ENCODE measurements at regions not wholly inside any gene's neighbourhood (a gene's known extent, or its start where the extent isn't known, plus 50 kb on each side); places are given as distances from the start of the nearest gene placed in this dataset.

DNA sequence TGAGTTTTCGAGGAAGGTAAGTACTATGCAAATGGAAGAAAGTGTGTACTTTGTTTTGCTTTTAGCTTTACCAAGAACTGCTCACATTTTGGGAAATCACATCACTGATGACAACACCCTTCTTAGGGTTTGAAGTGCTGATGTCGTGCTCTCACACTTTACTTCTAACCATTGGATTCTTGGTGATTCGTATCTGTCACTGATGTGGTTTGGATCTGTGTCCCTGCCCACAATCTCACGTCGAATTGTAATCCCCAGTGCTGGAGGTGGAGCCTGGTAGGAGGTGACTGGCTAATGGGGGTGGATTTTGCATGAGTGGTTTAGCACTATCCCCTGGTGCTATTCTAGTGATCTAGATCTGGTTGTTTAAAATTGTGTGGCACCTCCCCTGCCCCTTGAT is 75.4 kb upstream of the RGMA start:
- TF ChIP-seq POLR2AphosphoS5 (IDR thresholded peaks at IDR 0.05; ENCODE audit: borderline replicate concordance, low read depth, low read length) (no peak), EZH2 (IDR thresholded peaks at IDR 0.05) (no peak)

Measured in SK-N-MC (cell line).